ENCODE measurements at regions not wholly inside any gene's neighbourhood (a gene's known extent, or its start where the extent isn't known, plus 50 kb on each side); places are given as distances from the start of the nearest gene placed in this dataset.
"Not testable (repeated sequence)": the region's sequence is repeated elsewhere in the genome, so short reads cannot be mapped to it uniquely, and the experiment has no call there.

- no peak for FAIRE-seq
These were observed 195.1 kb downstream of the PWWP3B start for GRCh38 chrX:106363214-106363613.

GRCh38 chrX:106378616-106379015, 210.5 kb downstream of the PWWP3B start:
- FAIRE-seq, result peak; percentile 58

GRCh38 chrX:106391284-106391911, 220.4 kb upstream of the RADX start:
- FAIRE-seq, result no peak

- no peak for FAIRE-seq
These were observed 219.4 kb upstream of the RADX start for GRCh38 chrX:106392346-106392745.

GRCh38 chrX:106397788-106398538, 213.8 kb upstream of the RADX start:
- no peak for FAIRE-seq

- FAIRE-seq, result peak; percentile 68
These were observed 209.7 kb upstream of the RADX start for GRCh38 chrX:106401965-106402559.

GRCh38 chrX:106404512-106404911, 207.3 kb upstream of the RADX start:
- FAIRE-seq, result no peak

GRCh38 chrX:106415276-106415895, 196.4 kb upstream of the RADX start:
- no peak for FAIRE-seq

GRCh38 chrX:106436691-106437090, 175.1 kb upstream of the RADX start:
- FAIRE-seq, result no peak

GRCh38 chrX:106437407-106437806, 174.4 kb upstream of the RADX start:
- no peak for FAIRE-seq

- FAIRE-seq, result peak; percentile 18
These were observed 161.4 kb upstream of the RADX start for GRCh38 chrX:106450405-106450804.

- no peak for FAIRE-seq
These were observed 159.8 kb upstream of the RADX start for GRCh38 chrX:106451933-106452332.

- no peak for FAIRE-seq
These were observed 156.8 kb upstream of the RADX start for GRCh38 chrX:106454991-106455390.

GRCh38 chrX:106457802-106458201, 154.0 kb upstream of the RADX start:
- FAIRE-seq, result no peak

- no peak for FAIRE-seq
These were observed 144.4 kb upstream of the RADX start for GRCh38 chrX:106467422-106467821.

GRCh38 chrX:106467943-106468342, 143.8 kb upstream of the RADX start:
- FAIRE-seq, result no peak

- FAIRE-seq, result no peak
These were observed 143.3 kb upstream of the RADX start for GRCh38 chrX:106468433-106468832.

GRCh38 chrX:106479920-106480319, 131.9 kb upstream of the RADX start:
- FAIRE-seq, result no peak

- peak; percentile 51 for FAIRE-seq
These were observed 130.4 kb upstream of the RADX start for GRCh38 chrX:106481341-106481740.

- no peak for FAIRE-seq
These were observed 127.5 kb upstream of the RADX start for GRCh38 chrX:106484233-106484632.

- not testable (repeated sequence) for FAIRE-seq
These were observed 118.5 kb upstream of the RADX start for GRCh38 chrX:106493210-106493816.

- FAIRE-seq, result peak; percentile 10
These were observed 112.3 kb upstream of the RADX start for GRCh38 chrX:106499473-106499872.
